ENCODE measurements at regions not wholly inside any gene's neighbourhood (a gene's known extent, or its start where the extent isn't known, plus 50 kb on each side); places are given as distances from the start of the nearest gene placed in this dataset.
A peak's percentile ranks its signal among the peaks of the same experiment; 100 is the strongest.
"Not testable (repeated sequence)": the region's sequence is repeated elsewhere in the genome, so short reads cannot be mapped to it uniquely, and the experiment has no call there.

GRCh38 chr11:67873223-67873622, 130.7 kb downstream of the UNC93B1 start:
- DNase-seq (ENCODE audit: low read depth), result not testable (repeated sequence)

DNA sequence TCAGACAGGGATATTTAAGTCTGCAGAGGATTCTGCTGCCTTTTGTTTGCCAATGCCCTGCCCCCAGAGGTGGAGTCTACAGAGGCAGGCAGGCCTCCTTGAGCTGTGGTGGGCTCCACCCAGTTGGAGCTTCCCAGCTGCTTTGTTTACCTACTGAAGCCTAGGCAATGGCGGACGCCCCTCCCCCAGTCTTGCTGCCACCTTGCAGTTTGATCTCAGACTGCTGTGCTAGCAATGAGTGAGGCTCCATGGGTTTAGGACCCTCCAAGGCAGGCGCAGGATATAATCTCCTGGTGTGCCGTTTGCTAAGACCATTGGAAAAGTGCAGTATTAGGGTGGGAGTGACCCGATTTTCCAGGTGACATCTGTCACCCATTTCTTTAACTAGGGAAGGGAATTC, 132.7 kb downstream of the UNC93B1 start:
- DNase-seq (ENCODE audit: low read depth), result not testable (repeated sequence)

DNA sequence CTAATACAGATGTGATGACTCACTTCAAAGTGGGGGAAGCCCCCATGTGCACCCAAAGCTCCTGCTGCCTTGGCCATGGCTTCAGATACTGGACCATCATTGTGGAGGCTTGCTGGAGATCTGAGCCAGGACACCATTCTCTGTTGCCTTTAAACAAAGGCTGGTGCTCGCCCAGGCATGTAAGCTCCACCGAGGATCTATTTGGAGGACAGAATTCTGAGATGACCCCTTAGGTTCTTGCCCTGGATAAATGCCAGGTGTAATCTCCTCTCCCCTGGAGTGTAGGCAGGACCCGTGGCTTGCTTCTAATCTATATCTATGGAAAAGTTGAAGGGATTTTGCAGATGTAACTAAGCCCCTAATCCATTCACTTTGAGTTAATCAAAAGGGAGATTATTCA, 141.0 kb downstream of the UNC93B1 start:
- DNase-seq (ENCODE audit: low read depth), result not testable (repeated sequence)

DNA sequence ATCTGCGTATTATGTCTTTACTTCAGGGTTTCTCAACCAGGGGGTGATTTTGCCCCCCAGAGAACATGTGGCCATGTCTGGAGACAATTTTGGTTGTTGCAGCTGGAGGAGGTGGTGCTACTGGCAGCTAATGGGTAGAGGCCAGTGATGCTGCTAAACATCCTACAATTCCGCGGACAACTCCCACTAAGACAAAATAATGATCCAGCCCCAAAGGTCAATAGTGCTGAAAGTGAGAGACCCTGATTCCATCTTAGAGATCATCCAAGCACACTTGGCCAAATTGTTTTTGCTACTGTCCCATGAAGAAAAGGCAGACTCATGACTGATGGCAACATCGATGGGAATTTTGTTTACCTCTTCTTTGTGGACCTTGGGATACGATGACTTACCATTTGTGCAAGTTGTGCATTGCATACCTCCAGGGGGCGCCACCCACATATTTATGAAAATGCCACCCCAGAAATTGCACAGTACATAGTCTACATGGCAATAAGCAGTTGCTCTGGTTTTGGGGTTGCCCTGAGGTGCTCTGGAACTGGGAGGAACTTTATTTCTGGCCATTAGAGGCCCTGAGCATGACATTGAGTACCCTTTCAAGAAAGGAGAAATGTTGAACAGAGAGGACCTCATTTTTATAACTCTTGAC, 144.3 kb downstream of the UNC93B1 start:
- DNase-seq (ENCODE audit: low read depth), result peak; percentile 32

- DNase-seq (ENCODE audit: low read depth), result not testable (repeated sequence)
Measured at GRCh38 chr11:67850747-67851146, 153.2 kb downstream of the UNC93B1 start.

- not testable (repeated sequence) for DNase-seq (ENCODE audit: low read depth)
Measured at GRCh38 chr11:67849766-67850165, 154.1 kb downstream of the UNC93B1 start.

DNA sequence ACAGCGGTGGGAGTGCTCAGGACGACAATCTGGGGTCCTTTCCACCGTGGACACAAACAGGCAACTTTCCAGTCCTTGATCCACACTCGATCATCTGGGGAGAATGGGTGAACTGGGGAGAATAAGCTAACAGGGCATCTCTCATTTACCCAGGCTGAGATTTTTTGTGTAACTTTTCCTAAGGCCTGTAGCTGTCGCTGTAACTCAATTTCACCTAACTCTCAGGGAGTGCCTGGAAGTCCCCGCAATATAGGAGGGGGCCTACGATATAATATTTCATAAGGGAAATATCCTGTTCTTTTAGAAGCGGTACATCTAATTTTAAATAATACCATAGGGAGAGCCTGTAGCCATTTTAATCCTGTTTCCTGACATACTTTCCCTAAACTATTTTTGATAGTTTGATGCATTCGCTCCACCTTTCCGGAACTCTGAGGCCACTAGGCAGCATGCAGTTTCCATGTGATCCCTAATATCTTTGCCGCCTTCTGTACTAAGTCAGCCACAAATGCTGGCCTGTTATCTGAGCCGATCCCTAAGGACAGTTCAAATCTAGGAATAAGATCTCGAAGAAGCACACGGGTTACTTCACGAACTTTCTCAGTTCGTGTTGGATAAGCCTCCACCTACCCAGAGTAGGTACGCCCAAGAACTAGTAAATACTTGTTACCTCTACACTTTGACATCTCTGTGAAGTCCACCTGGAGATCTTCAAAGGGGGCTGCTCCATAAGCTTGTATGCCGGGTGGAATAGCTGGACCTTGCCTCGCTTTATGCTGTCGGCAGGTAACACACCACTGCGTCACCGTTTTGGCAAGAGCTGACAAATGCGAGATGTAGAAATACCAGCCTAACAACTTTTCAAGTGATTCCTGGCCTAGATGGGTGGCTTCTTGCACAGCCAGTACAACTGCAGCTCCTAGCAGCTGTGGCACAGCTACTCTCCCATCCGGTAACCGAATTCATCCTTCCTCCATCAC, 155.7 kb downstream of the UNC93B1 start:
- DNase-seq (ENCODE audit: low read depth), result not testable (repeated sequence)

DNA sequence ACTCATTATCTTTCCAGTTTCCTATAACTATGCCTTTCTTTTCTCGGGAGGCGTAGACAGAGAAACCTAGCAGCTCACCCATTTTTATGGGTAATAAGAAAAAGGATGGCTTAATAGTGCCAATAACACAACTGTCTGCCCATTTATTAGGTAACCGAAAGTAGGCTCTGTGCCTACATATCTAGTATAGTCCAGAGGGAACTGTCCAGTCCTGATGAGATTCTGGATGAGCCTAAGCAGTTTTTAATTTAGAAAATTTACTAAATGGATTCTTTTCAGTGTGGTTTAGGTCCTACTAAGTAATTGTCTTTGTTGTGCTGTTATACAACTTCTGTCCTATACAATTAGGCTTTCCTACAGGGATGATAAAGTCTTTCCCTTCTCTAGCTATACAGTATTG, 157.6 kb downstream of the UNC93B1 start:
- DNase-seq (ENCODE audit: low read depth), result not testable (repeated sequence)

- DNase-seq (ENCODE audit: low read depth), result not testable (repeated sequence)
Measured at GRCh38 chr11:67845296-67845695, 158.6 kb downstream of the UNC93B1 start.

DNA sequence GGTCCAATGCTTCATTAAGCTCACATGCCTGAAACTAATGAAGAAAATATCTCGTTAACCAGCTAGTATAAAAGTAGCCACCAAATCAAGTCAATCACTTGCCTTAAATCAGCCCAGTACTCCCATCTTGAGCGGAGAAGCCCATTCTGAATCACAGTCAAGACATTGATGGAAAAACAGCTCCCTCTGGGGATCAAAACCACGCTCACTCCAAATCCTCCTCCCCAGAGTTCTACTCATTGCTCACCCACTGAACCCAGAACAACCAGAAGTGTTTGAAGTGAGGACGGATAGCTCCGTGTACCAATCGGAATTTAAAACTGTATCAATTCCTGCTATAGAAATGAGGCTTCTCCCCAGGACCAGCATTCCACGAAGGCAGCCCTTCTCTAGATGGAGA, 163.3 kb downstream of the UNC93B1 start:
- not testable (repeated sequence) for DNase-seq (ENCODE audit: low read depth)

DNA sequence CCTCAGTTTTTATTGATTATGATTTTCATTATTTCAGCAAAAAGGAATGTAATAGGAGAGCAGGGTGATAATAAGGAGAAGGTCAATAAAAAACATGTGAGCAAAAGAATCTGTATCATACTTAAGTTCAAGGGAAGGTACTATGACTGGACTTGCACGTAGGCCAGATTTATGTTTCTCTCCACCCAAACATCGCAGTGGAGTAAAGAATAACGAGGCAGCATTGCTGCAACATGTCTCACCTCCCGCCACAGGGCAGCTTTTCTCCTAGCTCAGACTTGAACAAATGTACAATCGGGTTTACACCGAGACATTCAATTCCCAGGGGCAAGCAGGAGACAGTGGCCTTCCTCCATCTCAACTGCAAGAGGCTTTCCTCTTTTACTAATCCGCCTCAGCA, 155.7 kb upstream of the ALDH3B2 start:
- not testable (repeated sequence) for DNase-seq (ENCODE audit: low read depth)

GRCh38 chr11:67826951-67827296, 152.5 kb upstream of the ALDH3B2 start:
- DNase-seq (ENCODE audit: low read depth), result not testable (repeated sequence)

DNA sequence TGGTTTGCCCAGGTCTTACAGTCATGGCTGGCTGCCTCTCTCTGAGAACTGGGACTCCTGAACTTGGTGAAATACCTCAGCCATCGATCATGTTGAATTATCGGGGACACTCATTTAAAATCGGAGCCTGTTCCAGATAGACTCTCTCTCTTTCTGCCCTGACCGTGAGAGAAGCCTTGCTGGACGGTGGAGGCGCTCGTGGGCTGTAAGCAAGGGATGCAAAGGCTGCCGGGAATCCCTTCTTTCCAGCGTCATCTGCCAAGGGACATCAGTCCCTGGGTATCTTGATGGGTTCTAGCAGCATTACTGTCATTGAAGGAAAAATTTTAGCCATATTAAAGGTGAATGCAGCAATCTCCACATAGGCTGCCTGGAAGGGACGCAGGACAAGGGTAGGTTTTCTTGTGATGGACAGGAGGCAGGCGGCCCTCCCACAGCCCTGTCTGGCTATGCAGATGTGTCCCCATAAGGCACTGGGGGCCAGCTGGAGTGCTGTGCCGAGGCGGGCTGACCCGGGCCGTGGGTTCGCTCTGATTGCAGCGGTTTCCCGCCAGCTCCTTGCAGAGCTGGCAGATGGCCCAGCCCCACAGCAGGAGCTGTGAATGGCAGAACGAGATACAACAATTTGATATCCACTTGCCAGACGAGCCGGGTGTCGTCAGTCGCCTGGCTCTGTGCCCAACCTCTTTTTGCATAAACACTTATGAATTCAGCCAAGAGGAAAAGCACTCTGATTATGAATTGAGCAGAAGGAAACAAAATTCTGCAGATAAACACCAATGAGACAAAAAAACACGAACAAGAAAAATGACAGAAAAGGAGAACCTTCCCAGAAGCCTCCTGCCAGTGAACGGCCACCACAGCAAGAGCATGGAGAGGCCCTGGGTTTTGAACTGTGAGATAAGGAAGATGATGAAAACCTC, 151.9 kb upstream of the ALDH3B2 start:
- DNase-seq (ENCODE audit: low read depth), result not testable (repeated sequence)

- DNase-seq (ENCODE audit: low read depth), result not testable (repeated sequence)
Measured at GRCh38 chr11:67824861-67825260, 150.4 kb upstream of the ALDH3B2 start.

- DNase-seq (ENCODE audit: low read depth), result no peak
Measured at GRCh38 chr11:67820081-67820480, 145.7 kb upstream of the ALDH3B2 start.

GRCh38 chr11:67817558-67817957, 143.1 kb upstream of the ALDH3B2 start:
- DNase-seq (ENCODE audit: low read depth), result not testable (repeated sequence)

DNA sequence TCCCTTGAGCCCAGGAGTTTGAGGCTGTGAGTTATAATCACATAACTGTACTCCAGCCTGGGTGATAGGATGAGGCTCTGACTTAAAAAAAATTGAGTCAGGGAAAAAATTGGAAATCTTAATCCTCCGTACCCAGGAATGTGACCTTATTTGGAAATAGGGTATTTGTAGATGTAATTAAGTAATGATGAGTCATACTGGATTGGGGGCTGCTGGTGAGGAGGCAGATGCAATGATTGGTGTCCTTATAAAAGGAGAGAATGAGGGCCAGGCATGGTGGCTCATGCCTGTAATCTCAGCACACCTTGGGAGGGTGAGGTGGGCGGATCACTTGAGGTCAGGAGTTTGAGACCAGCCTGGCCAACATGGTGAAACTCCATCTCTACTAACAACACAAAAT, 134.9 kb upstream of the ALDH3B2 start:
- DNase-seq (ENCODE audit: low read depth), result not testable (repeated sequence)

GRCh38 chr11:67807896-67808295, 133.5 kb upstream of the ALDH3B2 start:
- DNase-seq (ENCODE audit: low read depth), result not testable (repeated sequence)

GRCh38 chr11:67806728-67807235, 132.4 kb upstream of the ALDH3B2 start:
- DNase-seq (ENCODE audit: low read depth), result not testable (repeated sequence)

DNA sequence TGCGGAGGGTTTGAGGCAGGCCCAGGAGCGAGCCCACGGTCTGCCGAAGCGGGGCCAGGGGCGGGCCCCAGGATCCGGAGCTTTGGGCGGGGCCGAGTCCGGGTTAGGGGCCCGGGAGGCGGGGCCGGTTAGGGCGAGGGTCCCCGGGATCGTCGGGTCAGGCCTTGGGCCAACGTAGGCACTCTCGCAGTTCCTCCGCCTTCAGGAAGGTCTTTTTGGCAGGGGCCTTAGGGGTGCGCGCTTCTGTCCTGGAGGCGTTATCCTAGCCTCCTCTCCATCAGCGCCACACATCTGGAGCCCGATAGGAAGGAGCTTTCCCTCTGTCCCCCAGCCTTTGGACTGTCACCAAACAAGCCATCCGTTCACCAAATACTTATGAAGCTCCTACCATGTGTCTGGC, 131.8 kb upstream of the ALDH3B2 start:
- DNase-seq (ENCODE audit: low read depth), result not testable (repeated sequence)

- peak; percentile 97 for DNase-seq (ENCODE audit: low read depth)
Measured at GRCh38 chr11:67805253-67806126, 131.1 kb upstream of the ALDH3B2 start.

All from stimulated activated CD8-positive, alpha-beta memory T cell treated with anti-CD3 and anti-CD28 coated beads, Interleukin-15, amount 100 ng/mL, for 1 hour (primary cell).